ENCODE measurements at regions not wholly inside any gene's neighbourhood (a gene's known extent, or its start where the extent isn't known, plus 50 kb on each side); places are given as distances from the start of the nearest gene placed in this dataset.

- TF ChIP-seq CTCF (IDR thresholded peaks at IDR 0.05; ENCODE audit: insufficient read depth, low read depth, low read length), result no peak
- no peak overlapping the region for H3K4me3 ChIP-seq (ENCODE audit: low read depth, low read length)
- no peak for DNase-seq (ENCODE audit: low read depth)
These were observed 602.6 kb upstream of the PTCHD4 start for GRCh38 chr6:48713612-48714011.

DNA sequence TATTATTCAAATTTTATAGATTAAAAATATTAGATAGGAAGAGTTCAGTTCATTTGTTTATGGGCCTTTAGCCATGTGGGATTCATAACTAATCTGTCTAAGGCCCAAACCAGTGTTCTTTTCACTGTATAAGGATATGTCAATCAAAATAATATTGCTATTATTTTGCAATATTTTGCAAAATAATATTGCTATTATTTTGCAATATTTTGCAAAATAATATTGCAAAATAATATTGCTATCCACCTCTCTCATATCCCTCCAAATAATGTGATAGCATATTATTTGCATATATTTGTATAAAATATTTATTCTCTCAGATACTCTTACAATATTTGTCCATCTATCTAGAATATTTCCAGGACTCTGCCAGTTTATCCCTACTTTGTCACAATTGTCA is 595.3 kb upstream of the PTCHD4 start:
- H3K4me3 ChIP-seq (ENCODE audit: low read depth, low read length), result no peak overlapping the region
- DNase-seq (ENCODE audit: low read depth), result no peak
- no peak for TF ChIP-seq CTCF (IDR thresholded peaks at IDR 0.05; ENCODE audit: insufficient read depth, low read depth, low read length)

- no peak overlapping the region for H3K4me3 ChIP-seq (ENCODE audit: low read depth, low read length)
- DNase-seq (ENCODE audit: low read depth), result no peak
- no peak for TF ChIP-seq CTCF (IDR thresholded peaks at IDR 0.05; ENCODE audit: insufficient read depth, low read depth, low read length)
These were observed 590.6 kb upstream of the PTCHD4 start for GRCh38 chr6:48701572-48701971.

DNA sequence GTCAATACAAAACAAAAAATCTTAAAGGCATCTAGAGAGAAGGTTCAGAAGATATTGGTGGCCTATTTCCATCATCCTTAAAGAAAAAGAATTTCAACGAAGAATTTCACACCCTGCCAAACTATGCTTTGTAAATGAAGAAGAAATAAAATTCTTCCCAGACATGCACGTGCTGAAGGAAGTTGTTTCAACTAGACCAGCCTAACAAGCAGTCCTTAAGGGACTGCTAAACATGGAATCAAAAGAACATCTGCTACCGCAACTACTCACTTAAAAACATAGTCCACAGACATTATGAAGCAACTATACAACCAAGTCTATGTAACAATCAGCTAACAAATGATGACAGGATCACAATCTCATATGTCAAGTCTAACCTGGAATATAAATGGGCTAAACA is 584.9 kb upstream of the PTCHD4 start:
- TF ChIP-seq CTCF (IDR thresholded peaks at IDR 0.05; ENCODE audit: insufficient read depth, low read depth, low read length), result no peak
- no peak overlapping the region for H3K4me3 ChIP-seq (ENCODE audit: low read depth, low read length)
- DNase-seq (ENCODE audit: low read depth), result no peak

GRCh38 chr6:48691420-48691819 is 580.4 kb upstream of the PTCHD4 start:
- no peak for DNase-seq (ENCODE audit: low read depth)
- H3K4me3 ChIP-seq (ENCODE audit: low read depth, low read length), result no peak overlapping the region
- TF ChIP-seq CTCF (IDR thresholded peaks at IDR 0.05; ENCODE audit: insufficient read depth, low read depth, low read length), result no peak

GRCh38 chr6:48689498-48689897 is 578.5 kb upstream of the PTCHD4 start:
- TF ChIP-seq CTCF (IDR thresholded peaks at IDR 0.05; ENCODE audit: insufficient read depth, low read depth, low read length), result no peak
- no peak for DNase-seq (ENCODE audit: low read depth)
- H3K4me3 ChIP-seq (ENCODE audit: low read depth, low read length), result no peak overlapping the region

- no peak for TF ChIP-seq CTCF (IDR thresholded peaks at IDR 0.05; ENCODE audit: insufficient read depth, low read depth, low read length)
- H3K4me3 ChIP-seq (ENCODE audit: low read depth, low read length), result no peak overlapping the region
- DNase-seq (ENCODE audit: low read depth), result no peak
These were observed 567.4 kb upstream of the PTCHD4 start for GRCh38 chr6:48678390-48678789.

All from fibroblast of villous mesenchyme (primary cell).